ENCODE measurements at regions not wholly inside any gene's neighbourhood (a gene's known extent, or its start where the extent isn't known, plus 50 kb on each side); places are given as distances from the start of the nearest gene placed in this dataset.

GRCh38 chr10:8311526-8312070 is 257.1 kb downstream of the GATA3 start:
- H3F3A ChIP-seq (ENCODE audit: insufficient read depth), result no peaks in the 10 kb centered on the region
- no peaks in the 10 kb centered on the region for H3K9me2 ChIP-seq (replicated peaks; ENCODE audit: insufficient read depth, low read length)
- H3K36me3 ChIP-seq (ENCODE audit: low read length), result no peaks in the 10 kb centered on the region
- H4K20me1 ChIP-seq (ENCODE audit: low read depth, low read length), result no peaks in the 10 kb centered on the region
- H3K9me3 ChIP-seq (ENCODE audit: insufficient read depth, low read length), result no peaks in the 10 kb centered on the region
- no peak overlapping the region for H2AFZ ChIP-seq (ENCODE audit: low read depth, low read length, severe bottlenecking)
- no peak overlapping the region for H3K4me2 ChIP-seq (ENCODE audit: low read depth, low read length, poor library complexity, severe bottlenecking)
- no peak overlapping the region for H3K4me3 ChIP-seq (ENCODE audit: insufficient read depth, low read length, poor library complexity, severe bottlenecking)
- H3K79me2 ChIP-seq (ENCODE audit: insufficient read depth, low read length), result no peaks in the 10 kb centered on the region
- TF ChIP-seq CTCF (IDR thresholded peaks at IDR 0.05; ENCODE audit: insufficient read depth, low read length, poor library complexity, severe bottlenecking), result no peak
- TF ChIP-seq EZH2phosphoT487 (conservative IDR thresholded peaks at IDR 0.05; ENCODE audit: low read length), result no peak
- H3K27me3 ChIP-seq (ENCODE audit: low read length), result no peaks in the 10 kb centered on the region
- H3K9ac ChIP-seq (ENCODE audit: low read length), result no peak overlapping the region
- no peak overlapping the region for H3K27ac ChIP-seq (ENCODE audit: low read depth, low read length)

GRCh38 chr10:8312079-8312478 is 257.6 kb downstream of the GATA3 start:
- H3K9me3 ChIP-seq (ENCODE audit: insufficient read depth, low read length), result no peaks in the 10 kb centered on the region

GRCh38 chr10:8312781-8313180 is 258.3 kb downstream of the GATA3 start:
- TF ChIP-seq CTCF (IDR thresholded peaks at IDR 0.05; ENCODE audit: insufficient read depth, low read length, poor library complexity, severe bottlenecking), result no peak
- no peak for TF ChIP-seq EZH2phosphoT487 (conservative IDR thresholded peaks at IDR 0.05; ENCODE audit: low read length)

More at GRCh38 chr10:8312079-8312478, 257.6 kb downstream of the GATA3 start:
- H3K27ac ChIP-seq (ENCODE audit: low read depth, low read length), result no peak overlapping the region
- H3F3A ChIP-seq (ENCODE audit: insufficient read depth), result no peaks in the 10 kb centered on the region
- no peak overlapping the region for H3K4me3 ChIP-seq (ENCODE audit: insufficient read depth, low read length, poor library complexity, severe bottlenecking)
- H3K27me3 ChIP-seq (ENCODE audit: low read length), result no peaks in the 10 kb centered on the region
- H2AFZ ChIP-seq (ENCODE audit: low read depth, low read length, severe bottlenecking), result no peak overlapping the region
- H4K20me1 ChIP-seq (ENCODE audit: low read depth, low read length), result no peaks in the 10 kb centered on the region
- no peak overlapping the region for H3K4me2 ChIP-seq (ENCODE audit: low read depth, low read length, poor library complexity, severe bottlenecking)
- no peaks in the 10 kb centered on the region for H3K79me2 ChIP-seq (ENCODE audit: insufficient read depth, low read length)
- H3K9ac ChIP-seq (ENCODE audit: low read length), result no peak overlapping the region
- TF ChIP-seq EZH2phosphoT487 (conservative IDR thresholded peaks at IDR 0.05; ENCODE audit: low read length) (no peak), CTCF (IDR thresholded peaks at IDR 0.05; ENCODE audit: insufficient read depth, low read length, poor library complexity, severe bottlenecking) (no peak)
- H3K9me2 ChIP-seq (replicated peaks; ENCODE audit: insufficient read depth, low read length), result no peaks in the 10 kb centered on the region
- H3K36me3 ChIP-seq (ENCODE audit: low read length), result no peaks in the 10 kb centered on the region

More at GRCh38 chr10:8312781-8313180, 258.3 kb downstream of the GATA3 start:
- no peak overlapping the region for H3K9ac ChIP-seq (ENCODE audit: low read length)
- H3K79me2 ChIP-seq (ENCODE audit: insufficient read depth, low read length), result no peaks in the 10 kb centered on the region
- no peak overlapping the region for H3K27ac ChIP-seq (ENCODE audit: low read depth, low read length)
- H3K9me3 ChIP-seq (ENCODE audit: insufficient read depth, low read length), result no peaks in the 10 kb centered on the region
- H3K36me3 ChIP-seq (ENCODE audit: low read length), result no peaks in the 10 kb centered on the region
- H3K27me3 ChIP-seq (ENCODE audit: low read length), result no peaks in the 10 kb centered on the region
- no peaks in the 10 kb centered on the region for H3F3A ChIP-seq (ENCODE audit: insufficient read depth)
- no peak overlapping the region for H2AFZ ChIP-seq (ENCODE audit: low read depth, low read length, severe bottlenecking)
- no peak overlapping the region for H3K4me2 ChIP-seq (ENCODE audit: low read depth, low read length, poor library complexity, severe bottlenecking)
- H3K4me3 ChIP-seq (ENCODE audit: insufficient read depth, low read length, poor library complexity, severe bottlenecking), result no peak overlapping the region
- no peaks in the 10 kb centered on the region for H3K9me2 ChIP-seq (replicated peaks; ENCODE audit: insufficient read depth, low read length)
- H4K20me1 ChIP-seq (ENCODE audit: low read depth, low read length), result no peaks in the 10 kb centered on the region
